ENCODE measurements at regions not wholly inside any gene's neighbourhood (a gene's known extent, or its start where the extent isn't known, plus 50 kb on each side); places are given as distances from the start of the nearest gene placed in this dataset.

GRCh38 chr7:22622116-22622785 is 104.7 kb upstream of the IL6 start:
- no peak for TF ChIP-seq POLR2A (IDR thresholded peaks at IDR 0.05)
- TF ChIP-seq CTCF (IDR thresholded peaks at IDR 0.05) = no peak

All from body of pancreas (tissue), 4 donors.